MM.1S (cell line): ENCODE measurements at regions not wholly inside any gene's neighbourhood (a gene's known extent, or its start where the extent isn't known, plus 50 kb on each side); places are given as distances from the start of the nearest gene placed in this dataset.
"Not testable (repeated sequence)": the region's sequence is repeated elsewhere in the genome, so short reads cannot be mapped to it uniquely, and the experiment has no call there.

Experiments used
- DNase-seq: peaks from one replicate; pipeline ENCODE4 v3.0.0-alpha.2; 2015
- H2AFZ ChIP-seq: fragments of 300-600 bp; sonication (generic); 2 replicates; pipeline ENCODE4 v1.6.0; 2016; ENCODE audit warnings: antibody characterized with exemption, low read length
- H3F3A ChIP-seq: fragments of 300-600 bp; sonication (generic); 2 replicates; pipeline ENCODE4 v1.6.1; 2016; ENCODE audit warnings: mild to moderate bottlenecking, antibody characterized with exemption, low read length, moderate library complexity, mixed read lengths; ENCODE audit not compliant: insufficient read depth
- H3K27ac ChIP-seq: fragments of 300-600 bp; sonication (generic); 2 replicates; pipeline ENCODE4 v1.5.1; 2016; ENCODE audit warnings: mild to moderate bottlenecking, low read length
- H3K27me3 ChIP-seq: fragments of 300-600 bp; sonication (generic); replicated peaks from 2 replicates; pipeline ENCODE4 v1.6.0; 2016; ENCODE audit warnings: low read length; ENCODE audit not compliant: insufficient read depth
- H3K36me3 ChIP-seq: fragments of 300-600 bp; sonication (generic); replicated peaks from 2 replicates; pipeline ENCODE4 v1.6.1; 2016; ENCODE audit warnings: mild to moderate bottlenecking, low read length, mixed read lengths; ENCODE audit not compliant: insufficient read depth
- H3K4me1 ChIP-seq: fragments of 300-600 bp; sonication (generic); 2 replicates; pipeline ENCODE4 v1.6.1; 2016; ENCODE audit warnings: low read length, mixed read lengths
- H3K4me2 ChIP-seq: fragments of 300-600 bp; sonication (generic); 2 replicates; pipeline ENCODE4 v1.6.0; 2016; ENCODE audit warnings: low read depth, low read length
- H3K4me3 ChIP-seq: fragments of 300-600 bp; sonication (generic); 2 replicates; pipeline ENCODE4 v1.5.1; 2016; ENCODE audit warnings: low read length, mixed read lengths
- H3K79me2 ChIP-seq: fragments of 300-600 bp; sonication (generic); 2 replicates; pipeline ENCODE4 v1.6.1; 2016; ENCODE audit warnings: mixed run types, low read length, mixed read lengths
- H3K9ac ChIP-seq: fragments of 300-600 bp; sonication (generic); 2 replicates; pipeline ENCODE4 v1.6.1; 2016; ENCODE audit warnings: low read length, mixed read lengths
- H3K9me2 ChIP-seq: fragments of 300-600 bp; sonication (generic); replicated peaks from 2 replicates; pipeline ENCODE4 v1.6.1; 2016; ENCODE audit warnings: mild to moderate bottlenecking, low read length, mixed read lengths; ENCODE audit not compliant: insufficient read depth
- H3K9me3 ChIP-seq: fragments of 300-600 bp; sonication (generic); replicated peaks from 2 replicates; pipeline ENCODE4 v1.6.1; 2016; ENCODE audit warnings: mild to moderate bottlenecking, low read length, mixed read lengths; ENCODE audit not compliant: insufficient read depth
- H4K20me1 ChIP-seq: fragments of 300-600 bp; sonication (generic); 2 replicates; pipeline ENCODE4 v1.6.1; 2016; ENCODE audit warnings: mild to moderate bottlenecking, low read length, moderate library complexity, mixed read lengths; ENCODE audit not compliant: insufficient read depth
- EZH2 ChIP-seq: fragments of 300-600 bp; sonication (generic); optimal IDR thresholded peaks from 2 replicates; pipeline ENCODE3; 2017; ENCODE audit warnings: low read depth, mild to moderate bottlenecking, antibody characterized with exemption, low read length, mixed read lengths
- EZH2phosphoT487 ChIP-seq: fragments of 300-600 bp; sonication (generic); IDR thresholded peaks from 2 replicates; pipeline ENCODE4 v1.6.1; 2018; ENCODE audit warnings: antibody characterized with exemption, low read length
- TF ChIP-seq, protein P1 (sequence below): fragments of 300-600 bp; sonication (generic); IDR thresholded peaks from 2 replicates; pipeline ENCODE4 v1.5.1; 2016; ENCODE audit warnings: antibody characterized with exemption, low read length, mixed read lengths

GRCh38 chr4:38531141-38531727 is 132.8 kb upstream of the KLF3 start:
- Histone ChIP-seq H3K27ac (no peak overlapping the region), H3K36me3 (no peaks in the 10 kb centered on the region), H3F3A (no peaks in the 10 kb centered on the region), H3K9me3 (no peaks in the 10 kb centered on the region), H3K9ac (no peak overlapping the region), H3K79me2 (no peaks in the 10 kb centered on the region), H4K20me1 (no peaks in the 10 kb centered on the region), H3K4me2 (no peak overlapping the region), H3K4me3 (no peak overlapping the region), H3K9me2 (no peaks in the 10 kb centered on the region), H3K27me3 (0 out of 2 replicates have a peak, but pooled peaks cover 3% of the 10 kb centered on the region), H3K4me1 (0 out of 2 replicates have a peak, but pooled peaks cover 7% of the 10 kb centered on the region), H2AFZ (no peak overlapping the region)
- TF ChIP-seq EZH2phosphoT487 (no peak), EZH2 (no peak)
- TF ChIP-seq, protein P1, sequence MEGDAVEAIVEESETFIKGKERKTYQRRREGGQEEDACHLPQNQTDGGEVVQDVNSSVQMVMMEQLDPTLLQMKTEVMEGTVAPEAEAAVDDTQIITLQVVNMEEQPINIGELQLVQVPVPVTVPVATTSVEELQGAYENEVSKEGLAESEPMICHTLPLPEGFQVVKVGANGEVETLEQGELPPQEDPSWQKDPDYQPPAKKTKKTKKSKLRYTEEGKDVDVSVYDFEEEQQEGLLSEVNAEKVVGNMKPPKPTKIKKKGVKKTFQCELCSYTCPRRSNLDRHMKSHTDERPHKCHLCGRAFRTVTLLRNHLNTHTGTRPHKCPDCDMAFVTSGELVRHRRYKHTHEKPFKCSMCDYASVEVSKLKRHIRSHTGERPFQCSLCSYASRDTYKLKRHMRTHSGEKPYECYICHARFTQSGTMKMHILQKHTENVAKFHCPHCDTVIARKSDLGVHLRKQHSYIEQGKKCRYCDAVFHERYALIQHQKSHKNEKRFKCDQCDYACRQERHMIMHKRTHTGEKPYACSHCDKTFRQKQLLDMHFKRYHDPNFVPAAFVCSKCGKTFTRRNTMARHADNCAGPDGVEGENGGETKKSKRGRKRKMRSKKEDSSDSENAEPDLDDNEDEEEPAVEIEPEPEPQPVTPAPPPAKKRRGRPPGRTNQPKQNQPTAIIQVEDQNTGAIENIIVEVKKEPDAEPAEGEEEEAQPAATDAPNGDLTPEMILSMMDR, result no peak
- peak; percentile 58 for DNase-seq

DNA sequence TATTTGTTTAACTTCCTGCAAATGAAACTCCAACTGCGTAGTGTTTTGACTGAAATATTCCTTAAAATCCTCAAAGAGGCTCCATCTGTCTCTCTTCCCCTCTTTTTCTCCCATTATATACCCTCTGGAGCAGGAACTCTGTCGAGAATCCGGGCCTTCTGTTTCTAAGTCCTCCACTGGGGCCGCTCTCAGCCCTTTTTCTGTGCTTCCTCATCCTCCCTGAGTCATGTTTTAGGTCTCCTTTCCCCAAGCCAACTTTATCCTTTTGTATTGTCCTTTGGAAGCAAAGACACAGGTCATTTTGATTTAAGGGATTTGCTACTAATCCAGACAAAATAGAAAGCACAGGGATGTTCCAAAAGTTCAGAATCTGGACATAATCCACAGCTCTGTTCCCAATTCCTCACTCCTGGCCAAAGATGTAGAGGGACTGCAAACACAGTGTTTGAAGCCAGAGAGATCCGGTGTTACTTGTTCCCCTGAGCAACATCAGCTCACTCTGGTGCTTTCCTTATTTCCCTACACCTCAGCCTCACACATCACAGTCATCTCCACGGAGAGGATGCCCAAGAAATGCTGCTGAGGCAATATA is 131.0 kb upstream of the KLF3 start:
- H3K27ac ChIP-seq, result no peak overlapping the region
- no peak overlapping the region for H2AFZ ChIP-seq
- no peak overlapping the region for H3K4me3 ChIP-seq
- 0 out of 2 replicates have a peak, but pooled peaks cover 7% of the 10 kb centered on the region for H3K4me1 ChIP-seq
- no peaks in the 10 kb centered on the region for H3K9me2 ChIP-seq
- no peaks in the 10 kb centered on the region for H3K27me3 ChIP-seq
- no peaks in the 10 kb centered on the region for H3K79me2 ChIP-seq
- no peak overlapping the region for H3K9ac ChIP-seq
- no peaks in the 10 kb centered on the region for H4K20me1 ChIP-seq
- no peaks in the 10 kb centered on the region for H3K36me3 ChIP-seq
- DNase-seq, result no peak
- no peaks in the 10 kb centered on the region for H3F3A ChIP-seq
- no peaks in the 10 kb centered on the region for H3K9me3 ChIP-seq
- no peak for TF ChIP-seq EZH2phosphoT487
- TF ChIP-seq, protein P1, result no peak
- TF ChIP-seq EZH2, result no peak
- no peak overlapping the region for H3K4me2 ChIP-seq

DNA sequence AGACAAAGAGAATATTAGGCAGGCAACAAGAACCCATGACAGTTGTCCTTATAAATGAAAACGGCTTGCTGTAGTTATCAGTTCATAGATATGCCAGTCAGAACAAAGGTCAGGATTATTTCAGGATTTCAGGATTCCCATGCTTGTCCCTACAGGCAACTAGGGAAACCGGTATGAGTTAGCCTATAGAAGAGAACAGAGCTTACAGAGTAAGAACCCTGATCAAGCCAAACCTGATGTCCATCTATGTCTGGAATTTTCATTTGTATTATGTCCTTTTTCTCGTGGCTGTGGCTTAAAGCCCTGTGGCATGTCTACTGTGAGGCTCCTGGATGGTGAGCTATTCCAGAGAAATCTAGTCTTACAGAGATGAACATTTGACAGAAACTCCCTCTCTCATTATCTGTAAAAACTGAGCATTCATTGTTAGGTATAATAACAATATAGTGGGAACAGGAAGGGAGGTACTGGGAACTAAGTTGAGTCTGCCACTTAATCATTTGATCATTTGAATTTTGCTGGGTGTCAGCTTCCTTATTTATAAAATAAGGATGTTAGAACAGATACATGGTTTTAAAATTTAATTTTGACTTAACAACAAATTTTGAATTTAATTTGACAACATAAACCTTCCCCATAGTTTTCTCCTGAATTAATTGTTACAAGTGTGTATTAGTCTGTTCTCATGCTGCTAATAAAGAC is 129.5 kb upstream of the KLF3 start:
- no peaks in the 10 kb centered on the region for H3F3A ChIP-seq
- H3K36me3 ChIP-seq, result no peaks in the 10 kb centered on the region
- no peak overlapping the region for H3K4me2 ChIP-seq
- H3K27ac ChIP-seq, result no peak overlapping the region
- no peaks in the 10 kb centered on the region for H3K27me3 ChIP-seq
- H3K4me3 ChIP-seq, result no peak overlapping the region
- H3K9me3 ChIP-seq, result no peaks in the 10 kb centered on the region
- 0 out of 2 replicates have a peak, but pooled peaks cover 3% of the 10 kb centered on the region for H3K4me1 ChIP-seq
- no peak overlapping the region for H2AFZ ChIP-seq
- TF ChIP-seq, protein P1, result no peak
- no peak for TF ChIP-seq EZH2
- no peak for TF ChIP-seq EZH2phosphoT487
- no peak overlapping the region for H3K9ac ChIP-seq
- no peaks in the 10 kb centered on the region for H3K9me2 ChIP-seq
- no peaks in the 10 kb centered on the region for H4K20me1 ChIP-seq
- DNase-seq, result no peak
- no peaks in the 10 kb centered on the region for H3K79me2 ChIP-seq

DNA sequence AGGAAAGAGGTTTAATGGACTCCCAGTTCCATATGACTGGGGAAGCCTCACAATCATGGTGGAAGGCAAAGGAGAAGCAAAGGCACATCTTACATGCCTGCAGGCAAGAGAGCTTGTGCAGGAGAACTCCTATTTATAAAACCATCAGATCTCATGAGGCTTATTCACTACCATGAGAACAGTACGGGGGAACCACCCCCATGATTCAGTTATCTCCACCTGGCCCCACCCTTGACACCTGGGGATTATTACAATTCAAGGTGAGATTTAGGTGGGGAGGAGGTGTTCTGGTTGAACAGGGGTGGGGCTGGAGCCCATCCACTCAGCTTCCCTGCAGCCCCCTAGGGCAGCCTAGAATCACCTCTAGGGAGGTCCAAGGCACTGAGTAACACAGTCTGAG is 128.9 kb upstream of the KLF3 start:
- H3F3A ChIP-seq, H3K9ac ChIP-seq, H3K9me2 ChIP-seq, H3K79me2 ChIP-seq, DNase-seq, H2AFZ ChIP-seq, H3K36me3 ChIP-seq, H4K20me1 ChIP-seq, H3K4me1 ChIP-seq, H3K27ac ChIP-seq, H3K4me3 ChIP-seq, H3K4me2 ChIP-seq, H3K27me3 ChIP-seq, H3K9me3 ChIP-seq: not testable (repeated sequence)
